ENCODE measurements at regions not wholly inside any gene's neighbourhood (a gene's known extent, or its start where the extent isn't known, plus 50 kb on each side); places are given as distances from the start of the nearest gene placed in this dataset.

DNA sequence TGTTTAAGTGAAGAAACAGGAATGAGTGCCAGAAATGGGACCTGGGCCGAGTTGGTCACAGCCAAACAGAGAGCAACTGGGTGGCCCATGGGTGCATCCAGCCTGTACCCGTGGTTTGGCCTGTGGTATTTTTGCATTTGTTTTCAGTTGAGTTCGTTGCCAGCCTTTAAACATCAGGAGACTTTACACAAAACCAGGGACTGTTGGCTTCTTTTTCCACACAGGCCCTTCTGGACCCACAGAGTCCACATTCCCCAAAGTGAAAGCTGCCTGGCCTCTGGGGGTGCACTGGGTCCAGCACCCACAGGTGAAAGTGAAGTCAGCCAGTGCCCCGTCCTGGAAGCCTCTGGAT lies 54.1 kb upstream of the TNS3 start:
- no peak for DNase-seq

DNA sequence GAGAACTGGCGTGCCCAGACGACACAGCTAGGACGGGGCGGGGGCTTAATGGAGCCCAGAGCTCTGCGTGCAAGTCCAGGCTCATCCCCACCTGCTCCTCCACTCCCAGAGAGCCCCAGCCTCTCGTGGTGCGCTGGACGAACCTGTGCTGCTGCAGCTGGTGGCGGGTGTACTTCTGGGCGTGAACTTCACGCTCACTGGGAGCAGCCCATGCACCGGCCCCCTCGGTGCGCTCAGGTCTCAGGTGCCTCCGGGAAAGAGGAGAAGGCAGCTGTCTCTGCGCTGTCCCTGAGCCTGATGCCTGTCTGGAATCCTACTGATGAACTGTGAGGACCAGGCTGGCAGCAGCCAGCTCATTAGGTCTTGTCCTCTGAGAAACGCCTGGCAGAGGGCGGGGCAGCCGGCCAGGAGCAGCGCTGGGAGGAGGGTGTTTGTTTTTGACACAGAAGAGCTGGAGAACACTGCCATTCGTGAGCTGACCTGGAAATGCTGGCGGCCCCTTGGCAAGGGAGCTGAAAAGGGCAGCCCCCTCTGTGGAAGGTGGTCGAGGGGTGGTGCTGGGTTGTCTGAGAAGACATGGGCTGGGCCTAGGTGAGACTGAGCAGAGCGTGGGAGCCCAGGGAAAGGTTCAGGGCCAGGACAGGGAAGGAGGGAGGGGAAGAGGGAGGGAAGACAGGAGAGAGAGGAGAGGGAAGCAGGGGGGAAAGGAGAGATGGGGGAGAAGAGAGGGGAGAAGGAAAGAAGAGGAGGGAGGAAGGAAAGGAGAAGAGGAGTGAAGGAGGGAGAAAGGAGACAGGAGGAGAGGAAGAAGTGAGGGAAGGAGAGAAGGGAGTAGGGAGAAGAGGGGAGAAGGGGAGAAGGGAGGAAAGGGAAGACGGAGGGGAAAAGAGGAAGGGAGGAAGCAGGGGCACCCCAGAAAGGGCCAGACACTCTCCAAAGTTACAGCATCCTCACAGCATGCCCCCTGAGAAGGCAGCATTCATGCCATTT lies 53.5 kb upstream of the TNS3 start:
- peak; percentile 71 for DNase-seq

DNA sequence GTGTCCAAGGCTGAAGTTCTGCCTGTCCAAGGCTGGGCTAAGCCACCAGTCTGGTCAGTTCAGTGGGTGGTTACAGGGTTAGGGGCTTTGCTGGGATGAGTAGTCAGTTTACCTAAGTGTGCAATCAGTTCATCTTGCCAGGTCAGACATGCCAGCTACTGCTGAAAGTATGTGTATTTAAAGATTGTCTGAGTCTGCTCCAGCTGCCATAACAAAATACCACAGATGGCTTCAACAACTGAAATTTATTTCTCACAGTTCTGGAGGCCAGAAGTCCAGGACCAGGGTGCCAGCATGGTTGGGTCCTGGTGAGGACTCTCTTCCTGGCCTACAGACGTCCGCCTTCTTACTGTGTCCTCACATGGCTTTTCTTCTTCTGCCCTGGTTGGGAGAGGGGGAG lies 52.4 kb upstream of the TNS3 start:
- no peak for DNase-seq

DNA sequence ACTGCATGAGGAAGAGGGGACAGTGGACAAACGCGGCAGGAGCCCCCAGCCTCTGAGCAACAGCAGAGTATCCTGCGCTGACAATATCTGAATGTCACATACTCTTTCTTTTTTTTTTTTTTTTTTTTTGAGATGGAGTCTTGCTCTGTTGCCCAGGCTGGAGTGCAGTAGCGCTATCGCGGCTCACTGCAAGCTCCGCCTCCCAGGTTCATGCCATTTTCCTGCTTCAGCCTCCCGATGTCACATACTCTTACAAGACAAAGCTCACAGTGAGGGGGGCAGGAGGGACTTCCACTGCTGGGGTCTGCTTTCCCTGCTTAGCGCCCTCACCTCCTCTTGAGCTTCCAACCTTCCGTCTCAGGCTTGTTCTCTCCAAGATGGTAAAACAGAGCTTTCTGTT lies 51.2 kb upstream of the TNS3 start:
- no peak for DNase-seq

All from left hindlimb (tissue), 1 donor.